ENCODE measurements at regions not wholly inside any gene's neighbourhood (a gene's known extent, or its start where the extent isn't known, plus 50 kb on each side); places are given as distances from the start of the nearest gene placed in this dataset.

GRCh38 chr7:124201768-124202349, 169.0 kb upstream of the TMEM229A start:
- no peak for TF ChIP-seq EZH2 (IDR thresholded peaks at IDR 0.05; ENCODE audit: borderline replicate concordance, low read depth, low read length, severe bottlenecking)
- TF ChIP-seq CTCF (IDR thresholded peaks at IDR 0.05; ENCODE audit: borderline replicate concordance, extremely low read depth, low read length, poor library complexity, severe bottlenecking), result no peak
